ENCODE measurements at regions not wholly inside any gene's neighbourhood (a gene's known extent, or its start where the extent isn't known, plus 50 kb on each side); places are given as distances from the start of the nearest gene placed in this dataset.

GRCh38 chr1:228810878-228811711, 75.8 kb downstream of the RHOU start:
- no peak for TF ChIP-seq CTCF (IDR thresholded peaks at IDR 0.05; ENCODE audit: control extremely low read depth, extremely low read depth, low read depth, missing control alignments)
- ChIA-PET POLR2A (no interaction called here), CTCF (no interaction called here)
- DNase-seq (ENCODE audit: extremely low spot score): peak; percentile 38

- TF ChIP-seq CTCF (IDR thresholded peaks at IDR 0.05; ENCODE audit: control extremely low read depth, extremely low read depth, low read depth, missing control alignments): no peak
- DNase-seq (ENCODE audit: extremely low spot score): no peak
- ChIA-PET POLR2A (no interaction called here), CTCF (no interaction called here)
These were observed 76.5 kb downstream of the RHOU start for GRCh38 chr1:228811712-228812305.

GRCh38 chr1:228812961-228813360, 77.7 kb downstream of the RHOU start:
- POLR2A ChIA-PET: no interaction called here
- no peak for DNase-seq (ENCODE audit: extremely low spot score)
- no peak for TF ChIP-seq CTCF (IDR thresholded peaks at IDR 0.05; ENCODE audit: control extremely low read depth, extremely low read depth, low read depth, missing control alignments)
- CTCF ChIA-PET: no interaction called here

DNA sequence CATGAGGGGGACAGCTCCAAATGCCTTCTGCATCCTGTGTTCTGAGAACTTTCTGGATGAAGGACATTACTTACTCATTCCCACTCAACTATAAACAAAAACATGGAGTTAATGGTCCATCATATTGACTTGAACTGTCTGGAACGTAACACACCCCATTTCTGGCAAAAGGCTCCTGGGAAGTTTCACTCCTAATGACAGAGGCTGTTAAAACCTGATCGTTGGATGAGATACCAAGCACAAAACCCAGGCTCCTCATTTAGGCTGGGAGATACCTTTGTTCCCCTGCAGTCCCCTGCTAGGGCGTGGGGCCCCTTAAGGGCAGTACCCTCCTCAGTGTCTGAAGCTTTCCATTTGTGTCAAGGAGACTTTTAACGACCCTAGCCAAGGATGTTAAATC, 78.9 kb downstream of the RHOU start:
- POLR2A ChIA-PET: no interaction called here
- CTCF ChIA-PET: no interaction called here
- no peak for TF ChIP-seq CTCF (IDR thresholded peaks at IDR 0.05; ENCODE audit: control extremely low read depth, extremely low read depth, low read depth, missing control alignments)
- no peak for DNase-seq (ENCODE audit: extremely low spot score)

- POLR2A ChIA-PET: no interaction called here
- CTCF ChIA-PET: no interaction called here
- DNase-seq (ENCODE audit: extremely low spot score): no peak
- TF ChIP-seq CTCF (IDR thresholded peaks at IDR 0.05; ENCODE audit: control extremely low read depth, extremely low read depth, low read depth, missing control alignments): no peak
These were observed 83.0 kb downstream of the RHOU start for GRCh38 chr1:228818296-228818695.

DNA sequence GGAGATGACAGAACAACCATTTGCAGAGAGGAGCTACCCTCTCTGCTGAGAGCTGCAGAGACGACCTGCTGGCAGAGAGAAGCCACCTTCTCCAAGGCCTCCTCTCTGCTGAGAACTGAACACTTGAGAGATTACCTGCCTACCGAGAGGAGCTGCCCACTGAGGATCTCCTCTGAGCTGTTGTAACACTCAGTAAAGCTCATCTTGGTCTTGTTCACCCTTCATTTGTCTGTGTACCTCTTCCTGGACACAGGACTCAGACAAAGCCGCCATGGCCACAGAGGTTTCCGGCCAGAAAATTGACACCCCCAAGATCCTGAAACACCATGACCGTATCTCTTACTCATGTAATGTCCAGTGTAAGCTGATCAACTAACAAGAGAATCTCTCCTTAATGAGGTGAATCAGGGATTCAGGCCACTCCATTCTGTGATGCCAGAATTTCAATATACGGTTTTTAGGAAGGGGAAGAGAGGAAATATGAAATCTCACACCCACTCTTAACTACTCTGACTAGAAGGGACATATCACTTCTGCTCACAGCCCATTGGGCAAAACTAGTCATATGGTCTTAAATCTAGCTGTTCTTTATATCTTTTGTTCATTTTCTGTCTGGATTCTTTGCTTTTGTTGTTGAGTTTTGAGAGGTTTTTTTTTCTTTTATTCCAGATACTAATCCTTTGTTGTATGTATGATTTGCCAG, 83.8 kb downstream of the RHOU start:
- DNase-seq (ENCODE audit: extremely low spot score): no peak
- no peak for TF ChIP-seq CTCF (IDR thresholded peaks at IDR 0.05; ENCODE audit: control extremely low read depth, extremely low read depth, low read depth, missing control alignments)
- POLR2A ChIA-PET: no interaction called here
- CTCF ChIA-PET: no interaction called here
